Jurkat, Clone E6-1 (cell line): ENCODE measurements at regions not wholly inside any gene's neighbourhood (a gene's known extent, or its start where the extent isn't known, plus 50 kb on each side); places are given as distances from the start of the nearest gene placed in this dataset.
A peak's percentile ranks its signal among the peaks of the same experiment; 100 is the strongest.

Experiments
- DNase-seq: peaks from one replicate; pipeline ENCODE4 v3.0.0-alpha.2; 2011; ENCODE audit warnings: low read depth, low spot score
- H3K4me3 ChIP-seq: 2 replicates; pipeline ENCODE4 v1.5.1; 2011; ENCODE audit warnings: mild to moderate bottlenecking, low read length, control low read depth, moderate library complexity

GRCh38 chr14:98536256-98536655 is 735.7 kb downstream of the BCL11B start:
- DNase-seq = no peak
- H3K4me3 ChIP-seq = no peak overlapping the region

GRCh38 chr14:98542316-98542715 is 729.7 kb downstream of the BCL11B start:
- no peak overlapping the region for H3K4me3 ChIP-seq
- no peak for DNase-seq

GRCh38 chr14:98543074-98543473 is 728.9 kb downstream of the BCL11B start:
- H3K4me3 ChIP-seq = no peak overlapping the region
- DNase-seq = no peak

GRCh38 chr14:98544174-98544573 is 727.8 kb downstream of the BCL11B start:
- no peak overlapping the region for H3K4me3 ChIP-seq
- peak; percentile 39 for DNase-seq

GRCh38 chr14:98545181-98545580 is 726.8 kb downstream of the BCL11B start:
- H3K4me3 ChIP-seq = no peak overlapping the region
- DNase-seq = no peak

- no peak overlapping the region for H3K4me3 ChIP-seq
- no peak for DNase-seq
Observed at GRCh38 chr14:98548071-98548686, 723.8 kb downstream of the BCL11B start.

- DNase-seq = no peak
- H3K4me3 ChIP-seq = no peak overlapping the region
Observed at GRCh38 chr14:98551028-98551427, 721.0 kb downstream of the BCL11B start.

- no peak overlapping the region for H3K4me3 ChIP-seq
- DNase-seq = no peak
Observed at GRCh38 chr14:98555440-98555839, 716.6 kb downstream of the BCL11B start.

- no peak for DNase-seq
Observed at GRCh38 chr14:98564006-98564405, 708.0 kb downstream of the BCL11B start.

GRCh38 chr14:98564541-98564940 is 707.5 kb downstream of the BCL11B start:
- no peak for DNase-seq
- no peak overlapping the region for H3K4me3 ChIP-seq

More at GRCh38 chr14:98564006-98564405, 708.0 kb downstream of the BCL11B start:
- H3K4me3 ChIP-seq = no peak overlapping the region

- no peak for DNase-seq
Observed at GRCh38 chr14:98571104-98571503, 700.9 kb downstream of the BCL11B start.

GRCh38 chr14:98573082-98573481 is 698.9 kb downstream of the BCL11B start:
- DNase-seq = no peak
- H3K4me3 ChIP-seq = no peak overlapping the region

More at GRCh38 chr14:98571104-98571503, 700.9 kb downstream of the BCL11B start:
- no peak overlapping the region for H3K4me3 ChIP-seq

GRCh38 chr14:98576463-98576862 is 695.5 kb downstream of the BCL11B start:
- no peak overlapping the region for H3K4me3 ChIP-seq
- no peak for DNase-seq

GRCh38 chr14:98578204-98578603 is 693.8 kb downstream of the BCL11B start:
- H3K4me3 ChIP-seq = no peak overlapping the region
- no peak for DNase-seq

- DNase-seq = no peak
Observed at GRCh38 chr14:98579140-98579539, 692.9 kb downstream of the BCL11B start.

GRCh38 chr14:98580131-98580678 is 691.8 kb downstream of the BCL11B start:
- H3K4me3 ChIP-seq = no peak overlapping the region
- DNase-seq = peak; percentile 67

More at GRCh38 chr14:98579140-98579539, 692.9 kb downstream of the BCL11B start:
- H3K4me3 ChIP-seq = no peak overlapping the region

- DNase-seq = no peak
- H3K4me3 ChIP-seq = no peak overlapping the region
Observed at GRCh38 chr14:98582276-98582675, 689.7 kb downstream of the BCL11B start.

- DNase-seq = no peak
Observed at GRCh38 chr14:98591161-98591560, 680.8 kb downstream of the BCL11B start.

GRCh38 chr14:98592611-98593170 is 679.3 kb downstream of the BCL11B start:
- H3K4me3 ChIP-seq = no peak overlapping the region

More at GRCh38 chr14:98591161-98591560, 680.8 kb downstream of the BCL11B start:
- no peak overlapping the region for H3K4me3 ChIP-seq

GRCh38 chr14:98593361-98593761 is 678.6 kb downstream of the BCL11B start:
- H3K4me3 ChIP-seq = no peak overlapping the region
- DNase-seq = no peak

More at GRCh38 chr14:98592611-98593170, 679.3 kb downstream of the BCL11B start:
- DNase-seq = no peak

GRCh38 chr14:98594156-98594555 is 677.8 kb downstream of the BCL11B start:
- no peak overlapping the region for H3K4me3 ChIP-seq
- DNase-seq = no peak
